B cell (primary cell): ENCODE measurements at regions not wholly inside any gene's neighbourhood (a gene's known extent, or its start where the extent isn't known, plus 50 kb on each side); places are given as distances from the start of the nearest gene placed in this dataset.

Experiments
- EZH2 ChIP-seq: IDR thresholded peaks from 2 replicates; pipeline ENCODE4 v1.6.1; 2012; ENCODE audit warnings: borderline replicate concordance, low read depth, mild to moderate bottlenecking, moderate library complexity, low read length; ENCODE audit not compliant: insufficient read depth, poor library complexity, severe bottlenecking
- TF ChIP-seq, protein P1 (sequence below): fragments of 200-600 bp; IDR thresholded peaks from one replicate; pipeline ENCODE4 v1.8.0; 2022; ENCODE audit warnings: antibody characterized with exemption, mild to moderate bottlenecking

DNA sequence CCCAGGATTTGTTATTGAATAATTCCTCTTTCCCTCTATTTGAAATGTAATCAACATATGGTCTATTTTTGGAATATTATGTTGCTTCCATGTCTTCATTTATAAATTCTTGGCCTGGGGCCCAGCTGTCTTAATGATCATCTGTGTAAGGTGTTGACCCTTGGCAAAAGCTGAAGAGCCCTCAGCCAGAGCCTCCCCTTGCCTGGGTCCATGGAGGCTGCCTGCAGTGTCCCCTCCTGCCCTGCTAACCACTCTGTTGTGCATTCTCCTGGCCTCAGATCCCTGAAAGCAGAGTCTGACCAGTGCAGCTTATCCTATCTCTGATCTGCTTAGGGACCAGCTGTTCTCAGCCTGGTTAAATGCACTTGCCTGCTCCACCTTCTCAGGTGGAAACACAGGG, 226.1 kb upstream of the APCDD1 start:
- TF ChIP-seq, protein P1, sequence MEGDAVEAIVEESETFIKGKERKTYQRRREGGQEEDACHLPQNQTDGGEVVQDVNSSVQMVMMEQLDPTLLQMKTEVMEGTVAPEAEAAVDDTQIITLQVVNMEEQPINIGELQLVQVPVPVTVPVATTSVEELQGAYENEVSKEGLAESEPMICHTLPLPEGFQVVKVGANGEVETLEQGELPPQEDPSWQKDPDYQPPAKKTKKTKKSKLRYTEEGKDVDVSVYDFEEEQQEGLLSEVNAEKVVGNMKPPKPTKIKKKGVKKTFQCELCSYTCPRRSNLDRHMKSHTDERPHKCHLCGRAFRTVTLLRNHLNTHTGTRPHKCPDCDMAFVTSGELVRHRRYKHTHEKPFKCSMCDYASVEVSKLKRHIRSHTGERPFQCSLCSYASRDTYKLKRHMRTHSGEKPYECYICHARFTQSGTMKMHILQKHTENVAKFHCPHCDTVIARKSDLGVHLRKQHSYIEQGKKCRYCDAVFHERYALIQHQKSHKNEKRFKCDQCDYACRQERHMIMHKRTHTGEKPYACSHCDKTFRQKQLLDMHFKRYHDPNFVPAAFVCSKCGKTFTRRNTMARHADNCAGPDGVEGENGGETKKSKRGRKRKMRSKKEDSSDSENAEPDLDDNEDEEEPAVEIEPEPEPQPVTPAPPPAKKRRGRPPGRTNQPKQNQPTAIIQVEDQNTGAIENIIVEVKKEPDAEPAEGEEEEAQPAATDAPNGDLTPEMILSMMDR, result no peak
- no peak for TF ChIP-seq EZH2
